ENCODE measurements at regions not wholly inside any gene's neighbourhood (a gene's known extent, or its start where the extent isn't known, plus 50 kb on each side); places are given as distances from the start of the nearest gene placed in this dataset.

GRCh38 chrX:17968367-17968766 is 107.3 kb upstream of the RAI2 start:
- no peak for TF ChIP-seq CTCF (IDR thresholded peaks at IDR 0.05)
- TF ChIP-seq POLR2A (IDR thresholded peaks at IDR 0.05) = no peak
